ENCODE measurements at regions not wholly inside any gene's neighbourhood (a gene's known extent, or its start where the extent isn't known, plus 50 kb on each side); places are given as distances from the start of the nearest gene placed in this dataset.

- Histone ChIP-seq H3K9me3 (no peaks in the 10 kb centered on the region), H3K4me1 (no peaks in the 10 kb centered on the region), H3K27ac (no peak overlapping the region), H3K36me3 (no peaks in the 10 kb centered on the region), H3K4me3 (no peak overlapping the region), H3K27me3 (no peaks in the 10 kb centered on the region)
- intact Hi-C loops (cut with DNase I; ENCODE audit: low total_unique reads) = no loop called here
- TF ChIP-seq POLR2AphosphoS5 (IDR thresholded peaks at IDR 0.05) (no peak), CTCF (IDR thresholded peaks at IDR 0.05) (no peak), POLR2A (IDR thresholded peaks at IDR 0.05) (no peak)
- DNase-seq (ENCODE audit: low spot score in 2 of 2) = no peak
These were observed 262.6 kb upstream of the DDX18 start for GRCh38 chr2:117551858-117552257.

GRCh38 chr2:117553448-117553847 is 261.0 kb upstream of the DDX18 start:
- Histone ChIP-seq H3K4me3 (no peak overlapping the region), H3K36me3 (no peaks in the 10 kb centered on the region), H3K9me3 (no peaks in the 10 kb centered on the region), H3K27me3 (no peaks in the 10 kb centered on the region), H3K4me1 (no peaks in the 10 kb centered on the region), H3K27ac (no peak overlapping the region)
- intact Hi-C loops (cut with DNase I; ENCODE audit: low total_unique reads) = no loop called here
- TF ChIP-seq POLR2AphosphoS5 (IDR thresholded peaks at IDR 0.05) (no peak), CTCF (IDR thresholded peaks at IDR 0.05) (no peak), POLR2A (IDR thresholded peaks at IDR 0.05) (no peak)
- no peak for DNase-seq (ENCODE audit: low spot score in 2 of 2)

DNA sequence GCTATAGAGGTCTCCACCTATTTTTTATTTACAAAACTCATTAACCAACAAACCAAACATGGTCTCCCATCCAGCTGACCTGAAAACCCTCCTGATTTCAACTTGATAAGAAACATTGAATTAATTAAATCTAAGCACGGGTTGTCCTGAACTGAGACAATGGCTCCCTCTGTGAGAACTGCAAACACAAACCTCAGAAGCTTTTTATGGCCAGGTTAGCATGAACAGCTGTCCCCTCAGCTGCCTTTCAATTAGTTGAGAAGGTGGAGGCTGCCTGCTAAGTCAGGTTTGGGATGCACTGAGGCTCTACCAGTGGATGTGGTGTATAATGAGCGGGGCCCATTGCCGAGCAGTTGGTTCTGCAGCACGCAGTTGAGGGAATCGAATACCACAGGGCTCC is 258.5 kb upstream of the DDX18 start:
- Histone ChIP-seq H3K27me3 (no peaks in the 10 kb centered on the region), H3K4me1 (no peaks in the 10 kb centered on the region), H3K4me3 (no peak overlapping the region), H3K27ac (no peak overlapping the region), H3K36me3 (no peaks in the 10 kb centered on the region), H3K9me3 (no peaks in the 10 kb centered on the region)
- intact Hi-C loops (cut with DNase I; ENCODE audit: low total_unique reads) = no loop called here
- TF ChIP-seq CTCF (IDR thresholded peaks at IDR 0.05) (no peak), POLR2A (IDR thresholded peaks at IDR 0.05) (no peak), POLR2AphosphoS5 (IDR thresholded peaks at IDR 0.05) (no peak)
- no peak for DNase-seq (ENCODE audit: low spot score in 2 of 2)

GRCh38 chr2:117557626-117558025 is 256.9 kb upstream of the DDX18 start:
- H3K4me3 ChIP-seq = no peak overlapping the region
- H3K27ac ChIP-seq = no peak overlapping the region
- no peaks in the 10 kb centered on the region for H3K27me3 ChIP-seq
- no peaks in the 10 kb centered on the region for H3K9me3 ChIP-seq
- no peak for DNase-seq (ENCODE audit: low spot score in 2 of 2)
- intact Hi-C loops (cut with DNase I; ENCODE audit: low total_unique reads) = no loop called here
- TF ChIP-seq POLR2AphosphoS5 (IDR thresholded peaks at IDR 0.05) (no peak), POLR2A (IDR thresholded peaks at IDR 0.05) (no peak), CTCF (IDR thresholded peaks at IDR 0.05) (no peak)
- no peaks in the 10 kb centered on the region for H3K36me3 ChIP-seq
- H3K4me1 ChIP-seq = no peaks in the 10 kb centered on the region

GRCh38 chr2:117562654-117563053 is 251.8 kb upstream of the DDX18 start:
- H3K4me3 ChIP-seq = no peak overlapping the region
- H3K36me3 ChIP-seq = no peaks in the 10 kb centered on the region
- H3K27ac ChIP-seq = no peak overlapping the region
- TF ChIP-seq POLR2A (IDR thresholded peaks at IDR 0.05) (no peak), CTCF (IDR thresholded peaks at IDR 0.05) (no peak), POLR2AphosphoS5 (IDR thresholded peaks at IDR 0.05) (no peak)
- intact Hi-C loops (cut with DNase I; ENCODE audit: low total_unique reads) = no loop called here
- H3K4me1 ChIP-seq = no peaks in the 10 kb centered on the region
- DNase-seq (ENCODE audit: low spot score in 2 of 2) = no peak
- no peaks in the 10 kb centered on the region for H3K27me3 ChIP-seq
- no peaks in the 10 kb centered on the region for H3K9me3 ChIP-seq
